Activated CD4-positive, alpha-beta T cell treated with anti-CD3 and anti-CD28 coated beads for 24 hours (primary cell): ENCODE measurements at regions not wholly inside any gene's neighbourhood (a gene's known extent, or its start where the extent isn't known, plus 50 kb on each side); places are given as distances from the start of the nearest gene placed in this dataset.

Experiments
- DNase-seq, 2 donors: peaks; one replicate each; pipeline ENCODE4 v3.0.0-alpha.2; 2020; ENCODE audit warnings: low read depth in 2 of 2

DNA sequence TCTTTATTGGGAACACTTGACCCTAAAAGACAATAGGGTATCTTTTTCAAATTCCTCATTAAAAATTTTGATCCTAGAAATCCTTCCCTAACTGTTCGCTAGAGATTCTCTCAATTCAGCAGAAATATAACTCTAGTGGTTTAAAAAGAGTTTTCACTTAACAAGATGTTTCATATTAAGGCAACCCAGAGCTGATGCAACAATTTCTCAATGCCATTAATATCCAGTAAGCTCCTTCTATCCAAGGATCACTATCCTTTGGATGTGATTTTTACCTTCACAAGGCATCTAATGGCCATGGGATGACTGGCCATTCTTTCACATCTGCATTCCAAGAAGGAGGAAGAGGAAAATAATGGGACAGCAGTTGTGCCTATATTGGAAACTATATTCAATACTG is 183.4 kb downstream of the ANKRD50 start:
- no peak for DNase-seq

DNA sequence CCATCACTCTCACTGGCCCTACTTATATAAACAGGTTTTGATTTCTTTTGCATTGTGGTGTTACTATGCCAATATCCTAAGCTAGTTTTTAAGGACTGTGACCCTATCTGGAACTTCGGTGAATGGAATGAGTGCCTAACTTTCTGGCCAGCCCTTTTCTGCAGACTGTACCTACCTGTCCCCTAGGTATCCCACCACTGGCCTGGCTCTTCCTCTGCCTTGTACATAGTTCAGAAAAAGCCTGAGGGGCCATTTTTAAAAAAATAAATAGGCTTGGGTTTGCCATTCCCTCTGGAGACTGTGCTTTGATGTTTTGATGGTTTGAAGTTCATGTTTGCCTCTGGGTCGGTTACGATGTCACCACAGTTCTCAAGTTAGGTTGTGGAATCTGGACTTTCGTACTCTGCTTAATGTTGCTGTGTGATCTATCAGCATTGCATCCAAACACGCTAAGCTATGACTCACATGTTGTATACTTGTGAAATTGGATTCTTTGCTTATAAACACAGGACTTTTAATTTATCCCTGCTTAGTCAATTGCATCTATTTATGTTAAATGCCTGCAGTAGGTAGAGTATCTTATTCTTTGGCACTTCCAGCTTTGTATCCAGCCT is 182.0 kb downstream of the ANKRD50 start:
- no peak for DNase-seq

DNA sequence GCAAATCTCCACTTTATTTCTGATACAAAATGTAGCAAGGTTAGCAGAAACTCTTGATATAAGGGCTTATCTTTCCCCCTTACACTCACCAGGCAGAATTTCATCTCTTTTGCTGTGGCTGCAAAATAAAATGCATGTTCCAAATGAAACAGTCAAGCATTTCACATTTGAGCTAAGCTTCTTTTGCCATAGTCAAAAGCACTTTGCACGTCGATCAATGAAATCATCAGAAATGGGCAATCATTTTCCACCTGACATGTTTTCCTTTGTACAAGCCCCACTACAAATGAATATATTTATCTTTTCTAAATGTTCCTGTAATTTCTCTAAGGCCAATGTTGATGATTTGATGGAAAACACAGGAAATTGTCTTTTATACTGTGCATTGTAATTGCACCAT is 178.4 kb downstream of the ANKRD50 start:
- DNase-seq: no peak

DNA sequence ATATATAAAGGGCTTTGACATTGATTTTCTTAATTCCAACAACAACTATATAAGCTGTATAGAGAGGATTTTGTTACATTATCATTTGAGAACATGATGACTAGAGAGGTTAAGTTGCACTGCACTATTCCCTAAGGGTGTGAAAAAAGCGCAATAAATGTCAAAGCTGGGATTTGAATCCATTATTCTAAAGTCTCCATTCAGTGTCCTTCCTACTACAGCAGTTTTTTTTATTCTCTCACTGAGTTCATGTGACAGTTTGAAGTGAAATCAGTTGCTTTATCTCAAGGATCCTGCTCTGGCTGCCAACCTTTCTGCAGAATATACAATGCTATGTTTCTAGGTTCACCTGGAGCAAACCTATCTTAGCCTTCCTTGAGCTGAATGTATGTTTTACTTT is 177.5 kb downstream of the ANKRD50 start:
- DNase-seq: no peak

DNA sequence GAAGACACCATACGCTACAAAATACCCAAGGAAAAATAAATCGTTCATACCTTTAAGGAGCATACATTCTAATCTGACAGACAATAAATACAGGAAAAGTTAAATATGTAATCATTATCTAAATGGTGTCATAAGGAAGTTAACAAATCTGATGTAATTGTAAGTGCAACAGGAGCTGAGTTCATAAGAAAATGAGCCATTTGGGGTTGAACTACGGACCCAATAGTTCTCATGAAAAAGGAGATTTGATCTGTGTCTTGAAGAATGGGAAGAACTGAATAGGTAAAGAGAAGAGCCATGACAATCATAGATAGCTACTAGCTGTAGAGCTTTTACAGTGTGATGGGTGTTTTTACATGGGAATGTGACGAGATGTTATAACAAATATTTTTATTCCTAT is 175.6 kb downstream of the ANKRD50 start:
- no peak for DNase-seq

DNA sequence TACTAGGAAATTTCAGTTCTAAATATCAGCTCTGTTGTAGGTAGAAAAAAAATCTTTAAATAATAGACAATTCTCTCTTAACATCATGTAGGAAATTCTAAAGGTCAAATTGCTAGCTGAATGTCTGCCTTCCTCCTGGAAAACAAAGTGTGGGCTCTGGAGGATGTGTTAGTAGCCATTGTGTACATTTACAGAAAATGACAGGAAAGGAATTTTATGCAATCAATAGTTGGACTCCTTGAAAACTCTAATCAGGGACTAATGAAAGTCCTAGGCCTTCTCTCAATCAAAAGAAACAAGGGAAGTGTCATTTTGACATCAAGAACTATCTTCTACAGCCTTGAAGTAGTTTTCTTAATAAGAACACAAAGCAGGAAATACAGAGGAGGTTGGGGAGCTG is 174.6 kb downstream of the ANKRD50 start:
- no peak for DNase-seq

DNA sequence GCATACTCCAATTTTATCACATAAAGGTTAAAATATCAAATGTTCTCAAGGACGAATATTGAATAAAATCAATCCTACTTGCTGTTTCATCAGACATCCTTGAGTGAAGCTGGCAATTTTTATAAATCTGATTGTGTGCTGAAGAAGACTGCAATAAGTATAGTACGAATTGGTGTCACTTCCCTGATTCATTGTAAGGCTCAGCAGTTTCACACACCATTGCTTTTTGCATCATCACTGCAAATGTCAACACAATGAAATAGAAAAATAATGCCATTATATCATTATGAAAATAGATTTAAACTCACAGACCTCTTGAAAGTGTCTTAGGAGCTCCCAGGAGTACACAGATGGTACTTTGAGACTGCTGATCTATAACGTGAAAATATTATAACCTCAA is 172.5 kb downstream of the ANKRD50 start:
- no peak for DNase-seq

DNA sequence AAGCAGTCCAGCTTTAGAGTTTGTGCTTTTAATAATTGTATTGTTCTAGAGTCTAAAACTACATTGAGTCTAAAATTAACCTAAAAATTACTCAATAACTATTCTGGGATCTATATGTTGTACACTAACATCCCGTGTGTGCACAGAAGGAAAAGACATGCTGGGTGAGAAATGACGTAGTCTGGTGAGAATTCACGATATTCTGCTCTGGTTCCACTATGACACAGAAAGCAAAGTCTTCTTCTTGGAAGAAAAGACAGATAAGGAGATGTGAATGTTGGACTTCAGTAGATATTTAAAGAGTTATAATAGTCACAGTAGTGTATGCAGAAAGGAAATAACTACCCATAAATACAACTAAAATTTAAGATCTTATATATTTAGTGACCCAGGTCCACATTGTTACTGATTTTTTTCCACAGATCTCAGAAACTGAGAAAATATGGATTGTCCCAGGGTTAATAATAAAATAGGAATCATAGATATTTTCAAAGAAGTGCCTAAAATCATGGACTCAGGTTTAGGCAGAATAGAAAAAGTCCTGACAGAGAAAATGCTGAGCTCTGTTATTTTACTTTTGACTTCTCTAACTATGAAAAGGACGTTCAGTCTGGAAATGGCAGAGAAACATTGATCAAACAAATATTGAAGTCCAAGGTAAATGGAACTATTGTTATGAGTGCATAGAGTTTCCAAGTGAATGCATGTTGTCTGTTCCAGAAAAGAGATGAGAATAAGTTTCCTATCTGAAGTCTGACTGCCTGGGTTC is 170.7 kb downstream of the ANKRD50 start:
- no peak for DNase-seq

DNA sequence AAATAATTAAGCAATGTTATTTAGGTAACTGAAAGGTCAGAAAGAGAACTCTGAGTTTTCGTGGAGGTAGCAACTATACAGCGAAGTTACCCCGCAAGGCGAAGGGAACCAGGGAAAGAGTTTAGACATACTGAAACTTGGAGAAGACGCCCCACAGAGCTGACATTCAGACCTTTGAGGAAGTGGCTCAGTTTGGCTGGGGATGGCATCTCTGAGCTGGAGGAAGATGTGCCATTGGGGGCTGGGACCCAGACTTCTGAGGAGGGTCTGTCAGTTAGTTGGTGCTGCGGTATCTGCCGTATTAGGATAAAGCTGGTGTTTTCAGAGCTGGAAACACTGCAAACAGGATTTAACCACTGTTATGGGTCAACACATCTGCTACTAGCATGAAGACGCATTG is 156.6 kb downstream of the ANKRD50 start:
- DNase-seq: no peak

DNA sequence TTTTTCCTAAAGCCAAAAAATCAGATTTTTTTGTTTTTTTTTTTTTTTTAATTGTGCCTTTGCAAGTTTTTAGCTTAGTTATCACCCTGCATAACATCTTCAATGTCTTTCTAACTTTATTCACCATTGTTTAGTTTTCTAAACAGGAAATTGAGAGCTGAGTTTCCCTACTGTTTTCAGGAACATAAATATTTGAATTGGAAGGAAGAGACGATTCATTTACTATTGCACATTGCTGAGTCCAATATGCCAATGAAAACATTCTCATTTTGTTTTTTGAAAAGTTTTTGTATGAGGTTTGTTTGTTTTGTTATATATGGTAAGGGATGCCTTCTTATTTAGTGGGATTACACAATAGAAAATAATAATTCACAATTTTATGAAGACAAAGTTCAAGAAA is 148.4 kb downstream of the ANKRD50 start:
- DNase-seq: no peak

DNA sequence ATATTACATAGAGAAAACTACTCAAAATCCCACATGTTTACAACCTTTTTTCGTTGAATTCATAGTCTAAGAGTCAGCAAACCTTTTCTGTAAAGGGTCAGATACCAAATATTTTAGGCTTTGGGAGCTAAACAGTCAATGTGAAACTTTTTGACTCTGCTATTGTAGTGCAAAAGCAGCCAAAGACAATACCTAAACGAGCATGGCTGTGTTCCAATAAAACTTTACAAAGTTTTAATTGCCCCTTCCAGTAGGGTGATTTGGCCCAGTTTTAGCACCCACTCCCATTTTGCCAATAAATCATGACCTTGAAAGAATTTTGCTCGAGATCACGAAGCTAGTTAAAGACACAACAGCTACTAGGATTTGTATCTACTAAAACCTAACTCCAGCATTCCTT is 147.2 kb downstream of the ANKRD50 start:
- no peak for DNase-seq

DNA sequence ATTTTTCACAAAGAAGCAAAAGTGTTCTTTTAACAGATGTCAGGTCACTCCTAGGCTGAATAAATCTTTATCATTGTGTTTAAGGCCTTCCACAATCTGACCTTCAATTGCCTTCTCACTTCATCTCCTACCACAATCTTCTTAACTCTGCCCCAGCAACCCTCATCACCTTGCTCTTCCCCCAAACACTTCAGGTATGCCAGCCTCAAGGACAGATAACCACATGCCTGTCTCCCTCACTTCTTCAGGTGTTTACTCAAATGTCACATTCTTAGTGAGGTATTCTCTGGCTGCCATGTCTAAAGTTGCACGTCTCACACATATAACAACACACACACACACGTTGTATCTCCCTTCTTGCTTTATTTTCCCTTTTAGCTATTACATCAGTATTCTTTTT is 146.5 kb downstream of the ANKRD50 start:
- no peak for DNase-seq

DNA sequence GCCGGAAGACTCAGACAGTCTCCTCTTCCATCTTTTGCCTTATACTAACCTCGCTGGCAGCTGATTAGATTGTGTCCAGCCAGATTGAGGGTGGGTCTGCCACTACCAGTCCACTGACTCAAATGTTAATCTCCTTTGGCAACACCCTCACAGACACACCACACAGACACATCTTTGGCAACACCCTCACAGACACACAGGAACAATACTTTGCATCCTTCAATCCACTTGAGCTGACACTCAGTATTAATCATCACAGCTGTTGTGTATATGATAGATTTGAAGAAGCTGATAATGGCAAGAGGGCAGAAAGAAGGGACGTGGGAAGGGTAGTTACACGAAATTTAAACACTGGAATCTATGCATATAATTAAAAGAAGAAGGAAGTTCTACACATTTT is 139.5 kb downstream of the ANKRD50 start:
- no peak for DNase-seq

DNA sequence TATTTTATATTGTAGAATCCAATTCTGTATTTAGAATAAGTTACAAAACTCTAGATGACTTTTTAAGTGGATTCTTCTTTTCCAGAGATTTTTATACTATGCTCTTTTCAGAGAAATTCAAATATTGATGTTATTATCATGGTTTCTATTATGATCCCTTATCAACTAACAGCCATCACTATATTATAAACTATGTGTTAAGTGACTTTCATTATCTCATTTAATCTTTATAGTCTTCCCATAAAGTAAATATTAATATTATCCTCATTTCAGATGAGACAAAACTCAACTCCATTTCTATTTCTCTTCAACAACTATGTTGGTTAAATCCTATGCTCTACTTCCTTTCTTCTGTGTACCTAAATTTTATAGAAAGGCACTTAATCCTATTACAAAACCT is 132.6 kb downstream of the ANKRD50 start:
- DNase-seq: no peak

DNA sequence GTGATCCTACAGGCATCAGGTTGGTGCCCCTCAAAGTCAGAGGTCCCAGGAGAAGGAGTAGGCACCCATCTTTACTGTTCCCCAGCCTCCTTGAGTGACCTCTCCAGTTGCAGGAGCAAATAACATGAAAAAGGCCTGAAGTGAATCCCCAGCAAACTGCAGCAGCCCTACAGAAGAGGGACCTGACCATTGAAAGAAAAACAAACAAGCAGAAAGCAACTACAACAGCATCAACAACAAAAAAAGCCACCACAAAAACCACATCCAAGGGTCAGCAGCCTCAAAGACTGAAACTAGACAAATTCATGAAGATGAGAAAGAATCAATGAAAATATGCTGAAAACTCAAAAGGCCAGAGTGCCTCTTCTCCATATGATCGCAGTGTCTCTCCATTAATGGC is 128.7 kb downstream of the ANKRD50 start:
- DNase-seq: no peak

DNA sequence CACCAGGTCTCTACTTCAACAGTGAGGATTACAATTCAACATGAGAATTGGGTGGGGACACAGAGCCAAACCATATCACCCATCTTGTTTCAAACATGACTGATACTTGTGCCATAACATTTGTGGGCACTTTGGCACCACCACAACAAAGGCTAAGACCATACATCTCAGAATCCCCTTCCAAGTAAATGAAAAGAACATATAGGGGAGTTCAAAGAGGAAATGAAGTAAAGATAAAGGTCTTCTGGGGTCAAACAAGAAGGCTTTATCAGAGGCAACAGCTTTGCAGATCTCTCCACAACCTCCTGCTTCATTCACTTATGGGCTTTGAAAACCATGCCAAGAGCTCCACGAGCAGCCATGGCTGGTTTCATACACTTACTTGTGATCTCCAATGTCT is 122.7 kb downstream of the ANKRD50 start:
- no peak for DNase-seq

DNA sequence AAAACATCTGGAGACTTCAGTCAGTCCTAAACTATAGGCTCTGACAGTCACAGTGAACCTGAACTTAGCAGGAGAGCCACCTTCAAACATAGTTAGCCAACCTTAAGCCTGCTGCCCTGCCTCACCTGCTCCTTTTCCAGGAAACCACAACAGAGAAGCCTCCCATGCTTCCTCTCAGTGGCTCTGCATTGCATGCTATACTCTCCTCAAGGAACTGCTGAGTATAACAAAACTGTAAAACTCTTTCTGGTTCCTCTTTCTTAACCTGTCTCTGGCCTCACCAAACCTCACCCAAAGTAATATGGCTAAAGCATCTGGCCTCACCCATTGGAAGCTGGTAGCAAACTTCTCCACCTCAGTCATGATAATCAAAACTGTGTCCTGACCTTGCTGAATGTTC is 122.1 kb downstream of the ANKRD50 start:
- DNase-seq: no peak

DNA sequence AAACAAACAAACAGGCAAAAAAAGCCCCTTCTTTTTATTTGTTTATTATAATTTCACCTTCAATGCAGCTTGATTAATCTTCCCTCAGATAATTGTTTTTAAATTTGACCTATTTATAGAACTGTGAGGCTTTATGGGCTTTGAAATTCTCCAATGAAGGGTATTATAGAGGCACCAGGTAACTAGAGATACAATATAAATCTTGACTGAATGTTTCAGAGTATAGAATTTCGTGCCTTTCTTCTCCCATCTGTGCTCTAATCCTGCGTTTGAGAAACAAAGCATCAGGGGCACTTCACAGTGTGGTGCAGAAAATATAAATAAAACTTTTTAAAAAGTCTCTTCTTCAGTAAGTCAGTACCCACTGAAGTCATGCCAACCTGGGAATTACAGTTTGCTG is 120.9 kb downstream of the ANKRD50 start:
- no peak for DNase-seq

DNA sequence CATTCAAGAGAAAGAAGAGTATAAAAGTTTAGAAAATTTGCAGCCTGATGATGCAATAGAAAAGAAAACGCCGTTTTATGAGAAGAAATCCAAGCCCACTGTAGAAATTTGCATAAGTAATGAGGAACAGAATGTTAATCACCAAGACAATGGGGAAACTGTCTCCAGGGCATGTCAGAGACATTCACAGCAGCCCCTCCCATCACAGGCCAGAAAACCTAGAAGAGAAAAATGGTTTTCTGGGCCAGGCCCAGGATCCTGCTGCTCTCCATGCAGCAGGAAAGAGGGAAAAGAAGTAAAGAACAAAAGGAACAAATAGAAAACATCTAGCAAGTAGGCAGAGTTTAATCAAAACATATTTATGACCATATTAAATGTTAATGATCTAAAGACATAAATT is 119.0 kb downstream of the ANKRD50 start:
- no peak for DNase-seq

DNA sequence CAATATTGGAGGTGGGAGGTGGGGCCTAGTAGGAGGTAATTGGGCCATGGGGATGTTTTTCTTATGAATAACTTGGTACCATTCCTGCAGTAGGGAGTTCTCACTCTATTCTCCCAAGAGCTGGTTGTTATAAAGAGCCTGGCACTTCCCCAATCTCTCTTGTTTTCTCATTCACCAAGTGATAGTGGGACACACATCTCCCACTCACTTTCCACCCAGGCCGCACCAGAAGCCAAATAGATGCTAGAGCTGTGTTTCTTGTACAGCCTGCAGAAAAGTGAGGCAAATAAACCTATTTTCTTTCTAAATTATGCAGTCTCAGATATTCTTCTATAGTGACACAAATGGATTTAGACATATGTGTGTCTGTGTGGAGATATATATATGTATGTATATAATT is 117.6 kb downstream of the ANKRD50 start:
- no peak for DNase-seq

DNA sequence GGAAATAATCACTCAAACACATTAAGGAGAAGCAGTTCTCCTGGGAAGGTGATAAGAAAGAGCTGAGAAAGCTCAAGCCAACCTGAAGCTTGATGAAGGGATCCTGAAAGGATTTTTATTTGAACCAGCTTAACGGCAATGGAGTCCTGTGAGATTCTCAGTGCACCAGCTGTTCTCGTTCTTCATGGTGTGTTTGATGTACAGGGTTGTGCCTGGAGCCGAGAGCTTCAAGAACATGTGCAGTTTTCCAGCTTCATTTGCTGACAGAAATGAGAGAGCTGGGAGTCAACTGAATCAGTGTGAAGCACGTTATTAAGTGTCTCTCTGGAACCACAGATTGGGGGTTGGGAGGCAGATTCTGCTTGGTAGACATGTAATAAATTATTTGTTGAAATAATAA is 115.7 kb downstream of the ANKRD50 start:
- DNase-seq: no peak

DNA sequence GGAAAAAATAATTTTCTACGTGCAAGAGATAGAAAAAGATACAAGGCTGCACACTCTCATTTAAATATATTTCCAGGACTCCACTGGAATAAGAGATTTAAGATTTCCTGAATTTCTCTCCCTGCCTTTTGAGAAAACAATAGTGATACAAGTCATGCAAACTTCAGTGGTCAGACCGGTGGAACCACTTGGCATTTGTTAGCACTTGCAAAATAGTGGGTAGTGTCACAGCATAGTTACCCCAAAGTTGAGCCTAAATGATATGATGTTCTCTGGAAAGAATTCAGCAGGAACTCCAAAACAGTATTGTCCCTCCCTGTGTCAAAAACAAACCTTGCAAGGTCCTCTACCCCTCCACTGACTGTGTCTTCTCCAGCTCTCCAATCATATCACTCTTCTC is 102.3 kb downstream of the ANKRD50 start:
- no peak for DNase-seq
